PFSK-1 (cell line): ENCODE measurements at regions not wholly inside any gene's neighbourhood (a gene's known extent, or its start where the extent isn't known, plus 50 kb on each side); places are given as distances from the start of the nearest gene placed in this dataset.

ENCODE experiments used
- FOXP2 ChIP-seq: optimal IDR thresholded peaks from 2 replicates; pipeline ENCODE3; 2011; ENCODE audit warnings: borderline replicate concordance, control low read depth, inconsistent platforms; ENCODE audit not compliant: insufficient read depth; ENCODE audit errors: extremely low read length, extremely low read depth
- POLR2AphosphoS5 ChIP-seq: IDR thresholded peaks from 2 replicates; pipeline ENCODE4 v1.6.1; 2012; ENCODE audit warnings: low read depth, mild to moderate bottlenecking, control low read depth, low read length, moderate library complexity
- REST ChIP-seq, 2 experiments: IDR thresholded peaks; 2 replicates each; pipeline versions ENCODE4 v1.6.1 to v1.8.0; 2011 to 2012; ENCODE audit warnings: low read depth in 2 of 2, low read length in 2 of 2, control low read depth in 1 of 2, inconsistent platforms in 1 of 2, mild to moderate bottlenecking in 1 of 2, moderate library complexity in 1 of 2; ENCODE audit not compliant: insufficient read depth in 1 of 2
- SIN3A ChIP-seq: IDR thresholded peaks from 2 replicates; pipeline ENCODE4 v1.6.1; 2012; ENCODE audit warnings: mild to moderate bottlenecking, low read length, moderate library complexity, borderline replicate concordance; ENCODE audit not compliant: insufficient read depth
- TAF1 ChIP-seq: IDR thresholded peaks from 2 replicates; pipeline ENCODE4 v1.6.1; 2012; ENCODE audit warnings: low read length, control low read depth, borderline replicate concordance; ENCODE audit not compliant: insufficient read depth

- TF ChIP-seq POLR2AphosphoS5 (no peak), SIN3A (no peak), FOXP2 (no peak), REST (IDR thresholded peaks at IDR 0.05; ENCODE audit: insufficient read depth in 1 of 2, low read depth in 2 of 2, low read length in 2 of 2) (no peak), TAF1 (no peak)
Observed at GRCh38 chr5:40364441-40364840, 315.3 kb upstream of the PTGER4 start.

- TF ChIP-seq POLR2AphosphoS5 (no peak), FOXP2 (no peak), SIN3A (no peak), TAF1 (no peak), REST (IDR thresholded peaks at IDR 0.05; ENCODE audit: insufficient read depth in 1 of 2, low read depth in 2 of 2, low read length in 2 of 2) (no peak)
Observed at GRCh38 chr5:40361378-40361777, 318.3 kb upstream of the PTGER4 start.

- TF ChIP-seq FOXP2: no peak
- no peak for TF ChIP-seq SIN3A
- no peak for TF ChIP-seq REST (IDR thresholded peaks at IDR 0.05; ENCODE audit: insufficient read depth in 1 of 2, low read depth in 2 of 2, low read length in 2 of 2)
- TF ChIP-seq TAF1: no peak
- TF ChIP-seq POLR2AphosphoS5: no peak
Observed at GRCh38 chr5:40360685-40361084, 319.0 kb upstream of the PTGER4 start.

GRCh38 chr5:40359832-40360231 is 319.9 kb upstream of the PTGER4 start:
- TF ChIP-seq SIN3A: no peak
- no peak for TF ChIP-seq FOXP2
- no peak for TF ChIP-seq TAF1
- no peak for TF ChIP-seq POLR2AphosphoS5
- no peak for TF ChIP-seq REST (IDR thresholded peaks at IDR 0.05; ENCODE audit: insufficient read depth in 1 of 2, low read depth in 2 of 2, low read length in 2 of 2)

- TF ChIP-seq TAF1 (no peak), POLR2AphosphoS5 (no peak), FOXP2 (no peak), REST (IDR thresholded peaks at IDR 0.05; ENCODE audit: insufficient read depth in 1 of 2, low read depth in 2 of 2, low read length in 2 of 2) (no peak), SIN3A (no peak)
Observed at GRCh38 chr5:40359093-40359492, 320.6 kb upstream of the PTGER4 start.
